ENCODE measurements at regions not wholly inside any gene's neighbourhood (a gene's known extent, or its start where the extent isn't known, plus 50 kb on each side); places are given as distances from the start of the nearest gene placed in this dataset.

DNA sequence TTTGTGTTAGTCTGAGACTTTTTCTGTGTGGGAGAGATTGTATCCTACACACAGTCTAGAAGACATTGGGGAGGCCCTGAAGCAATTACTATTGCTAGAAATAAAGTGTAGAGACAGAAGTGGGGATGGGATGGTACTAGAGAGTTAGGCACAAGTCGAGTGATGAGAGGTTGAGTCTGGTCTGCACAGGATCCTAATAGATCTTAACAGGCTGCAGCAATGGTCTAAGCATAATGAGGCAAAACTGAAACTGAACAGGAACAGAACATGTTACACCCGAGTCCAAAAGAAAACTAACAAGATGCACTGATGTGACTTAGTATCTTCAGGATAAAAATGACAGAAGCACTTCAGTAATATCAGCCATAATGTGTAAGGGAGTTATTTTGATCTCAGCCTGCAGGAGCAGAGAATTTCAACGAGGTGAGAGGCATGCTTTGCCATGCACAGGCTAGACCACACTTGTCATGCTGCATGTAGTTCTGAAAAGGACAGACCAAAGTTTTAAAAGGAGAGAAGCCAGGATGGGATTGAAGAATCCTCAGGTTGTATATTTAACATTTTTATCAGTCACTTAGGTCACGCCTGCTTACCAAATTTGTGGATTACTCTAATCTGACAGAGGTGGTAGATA lies 205.8 kb upstream of the BOD1L1 start:
- Histone ChIP-seq H3K4me1 (replicated peaks in 1 of 2) (no peaks in the 10 kb centered on the region), H3K4me3 (no peak overlapping the region), H3K36me3 (replicated peaks in 1 of 2) (no peaks in the 10 kb centered on the region), H3K9me3 (replicated peaks in 1 of 3) (no peaks in the 10 kb centered on the region), H3K27me3 (no peaks in the 10 kb centered on the region), H3K27ac (no peak overlapping the region)
- DNase-seq: no peak
- 61 to 78% (median 73%) methylated on average over 4 of the region's 4 CpGs for WGBS, 4 donors
- TF ChIP-seq, protein P1, sequence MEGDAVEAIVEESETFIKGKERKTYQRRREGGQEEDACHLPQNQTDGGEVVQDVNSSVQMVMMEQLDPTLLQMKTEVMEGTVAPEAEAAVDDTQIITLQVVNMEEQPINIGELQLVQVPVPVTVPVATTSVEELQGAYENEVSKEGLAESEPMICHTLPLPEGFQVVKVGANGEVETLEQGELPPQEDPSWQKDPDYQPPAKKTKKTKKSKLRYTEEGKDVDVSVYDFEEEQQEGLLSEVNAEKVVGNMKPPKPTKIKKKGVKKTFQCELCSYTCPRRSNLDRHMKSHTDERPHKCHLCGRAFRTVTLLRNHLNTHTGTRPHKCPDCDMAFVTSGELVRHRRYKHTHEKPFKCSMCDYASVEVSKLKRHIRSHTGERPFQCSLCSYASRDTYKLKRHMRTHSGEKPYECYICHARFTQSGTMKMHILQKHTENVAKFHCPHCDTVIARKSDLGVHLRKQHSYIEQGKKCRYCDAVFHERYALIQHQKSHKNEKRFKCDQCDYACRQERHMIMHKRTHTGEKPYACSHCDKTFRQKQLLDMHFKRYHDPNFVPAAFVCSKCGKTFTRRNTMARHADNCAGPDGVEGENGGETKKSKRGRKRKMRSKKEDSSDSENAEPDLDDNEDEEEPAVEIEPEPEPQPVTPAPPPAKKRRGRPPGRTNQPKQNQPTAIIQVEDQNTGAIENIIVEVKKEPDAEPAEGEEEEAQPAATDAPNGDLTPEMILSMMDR (IDR thresholded peaks at IDR 0.05): no peak
- no peak for TF ChIP-seq POLR2A (IDR thresholded peaks at IDR 0.05)
- intact Hi-C loops (cut with DNase I): no loop called here

DNA sequence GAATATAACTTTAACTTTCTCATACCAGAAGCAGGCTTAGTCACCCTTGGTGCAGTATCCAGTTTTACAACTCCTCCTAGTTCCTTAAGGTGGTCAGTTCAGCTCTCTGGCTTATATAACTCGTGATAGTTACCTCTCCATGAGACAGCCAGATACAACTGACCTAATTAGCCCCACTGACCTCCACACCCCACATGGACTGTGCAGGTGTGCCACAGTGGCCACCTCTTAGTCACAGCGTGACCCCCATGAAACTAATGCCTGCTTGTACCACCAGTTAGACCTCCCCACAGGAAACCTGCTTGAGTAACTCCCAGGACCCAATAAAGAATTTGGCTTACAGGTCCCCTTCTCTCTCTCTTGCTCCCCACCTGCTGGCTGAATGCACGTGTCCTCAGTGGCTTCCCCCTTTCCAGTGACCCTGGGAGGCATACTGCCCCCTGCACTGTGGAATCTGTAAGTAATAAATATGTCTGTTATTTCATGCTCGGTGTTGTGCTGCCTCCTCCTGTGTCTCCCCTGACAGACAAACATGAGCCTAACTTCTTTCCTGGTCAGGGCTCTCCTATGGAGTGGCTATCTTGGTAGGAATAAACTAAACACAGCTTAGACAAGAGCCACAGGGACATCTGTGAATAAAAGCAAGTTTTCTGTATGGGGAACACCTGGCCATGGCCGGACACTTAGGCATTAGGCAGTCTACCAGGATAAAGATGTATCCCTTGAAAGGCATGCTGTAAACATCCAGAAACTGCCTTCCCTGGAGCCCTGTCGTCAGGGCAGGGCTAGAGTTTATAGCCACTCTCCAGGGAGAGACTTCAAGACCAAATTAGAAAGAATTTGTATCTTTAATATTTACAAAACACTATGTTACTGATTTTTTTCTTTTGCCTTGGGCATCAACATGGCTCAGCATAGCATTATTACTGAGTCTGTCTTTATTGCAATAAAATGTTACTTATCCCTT lies 209.7 kb upstream of the BOD1L1 start:
- Histone ChIP-seq H3K4me3 (no peak overlapping the region), H3K27ac (no peak overlapping the region), H3K4me1 (replicated peaks in 1 of 2) (no peaks in the 10 kb centered on the region), H3K36me3 (replicated peaks in 1 of 2) (no peaks in the 10 kb centered on the region), H3K27me3 (no peaks in the 10 kb centered on the region), H3K9me3 (replicated peaks in 1 of 3) (no peaks in the 10 kb centered on the region)
- intact Hi-C loops (cut with DNase I): no loop called here
- WGBS, 4 donors: 58 to 73% (median 67%) methylated on average over 6 of the region's 6 CpGs
- TF ChIP-seq, protein P1 (IDR thresholded peaks at IDR 0.05): no peak
- no peak for TF ChIP-seq POLR2A (IDR thresholded peaks at IDR 0.05)
- DNase-seq: no peak

DNA sequence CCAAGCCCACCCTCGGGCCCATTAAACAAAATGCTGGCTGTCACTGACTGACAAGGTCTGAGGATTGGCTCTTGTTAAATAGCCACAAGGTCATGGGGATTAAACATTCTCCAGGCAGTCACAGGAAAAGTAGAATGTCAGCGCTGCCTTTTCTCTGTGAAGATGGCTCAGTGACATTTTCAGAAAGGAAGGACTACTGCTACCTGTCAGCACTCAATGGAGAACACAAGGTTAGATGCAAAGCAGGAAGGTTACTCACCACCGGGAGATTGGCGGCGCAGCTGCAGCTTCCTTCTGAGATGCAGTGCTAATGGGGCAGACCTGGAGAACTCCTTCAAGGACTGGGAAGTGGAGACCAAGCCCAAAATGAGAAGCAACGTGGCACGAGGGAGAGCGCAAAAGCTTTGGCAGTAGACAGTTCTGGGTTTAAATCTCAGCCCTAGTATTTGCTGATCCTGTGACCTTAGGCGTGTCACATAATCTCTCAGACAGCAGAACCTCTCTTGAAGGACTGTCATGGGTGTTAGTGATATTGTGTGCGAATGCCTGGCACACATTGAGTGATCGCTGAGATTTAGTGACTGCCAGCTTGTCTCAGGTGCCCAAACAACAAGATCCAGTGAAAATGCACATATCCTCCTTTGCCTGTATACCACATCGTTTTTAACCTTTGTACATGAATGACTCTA lies 213.1 kb upstream of the BOD1L1 start:
- TF ChIP-seq, protein P1 (IDR thresholded peaks at IDR 0.05): no peak
- TF ChIP-seq POLR2A (IDR thresholded peaks at IDR 0.05): no peak
- no peaks in the 10 kb centered on the region for H3K4me1 ChIP-seq (replicated peaks in 1 of 2)
- no peaks in the 10 kb centered on the region for H3K36me3 ChIP-seq (replicated peaks in 1 of 2)
- no peak overlapping the region for H3K27ac ChIP-seq
- DNase-seq: no peak
- H3K9me3 ChIP-seq (replicated peaks in 1 of 3): no peaks in the 10 kb centered on the region
- H3K4me3 ChIP-seq: no peak overlapping the region
- H3K27me3 ChIP-seq: no peaks in the 10 kb centered on the region
- 46 to 59% (median 52%) methylated on average over 12 of the region's 12 CpGs for WGBS, 4 donors
- intact Hi-C loops (cut with DNase I): no loop called here

DNA sequence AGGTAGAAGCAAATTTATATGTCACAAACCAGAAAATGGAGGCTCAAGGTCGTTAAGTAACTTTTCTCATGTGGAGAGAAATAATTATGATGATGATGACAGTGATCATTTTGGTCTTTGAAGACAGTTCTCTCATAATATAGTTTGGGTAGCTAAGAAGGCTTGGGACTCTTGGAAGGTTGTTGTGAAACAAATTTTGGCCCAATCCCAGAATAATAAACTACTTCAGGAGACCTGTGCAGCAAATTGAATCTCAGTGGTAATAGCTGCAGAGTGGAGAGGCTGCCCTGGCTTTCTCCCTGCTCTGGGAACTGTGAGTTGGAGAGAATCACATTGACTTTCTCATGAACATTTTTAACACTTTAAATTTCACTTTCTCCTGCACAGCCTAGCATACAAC lies 217.2 kb upstream of the BOD1L1 start:
- intact Hi-C loops (cut with DNase I): no loop called here
- H3K27ac ChIP-seq: no peak overlapping the region
- WGBS, 4 donors: 39 to 61% (median 54%) methylated on average over 1 of the region's 1 CpG
- H3K4me1 ChIP-seq (replicated peaks in 1 of 2): no peaks in the 10 kb centered on the region
- H3K4me3 ChIP-seq: no peak overlapping the region
- DNase-seq: no peak
- no peaks in the 10 kb centered on the region for H3K9me3 ChIP-seq (replicated peaks in 1 of 3)
- TF ChIP-seq, protein P1 (IDR thresholded peaks at IDR 0.05): no peak
- TF ChIP-seq POLR2A (IDR thresholded peaks at IDR 0.05): no peak
- no peaks in the 10 kb centered on the region for H3K27me3 ChIP-seq
- H3K36me3 ChIP-seq (replicated peaks in 1 of 2): no peaks in the 10 kb centered on the region

Measured in adrenal gland (tissue), 9 donors.